ENCODE measurements at regions not wholly inside any gene's neighbourhood (a gene's known extent, or its start where the extent isn't known, plus 50 kb on each side); places are given as distances from the start of the nearest gene placed in this dataset.
"Not testable (repeated sequence)": the region's sequence is repeated elsewhere in the genome, so short reads cannot be mapped to it uniquely, and the experiment has no call there.

- no peak for DNase-seq
These were observed 353.1 kb upstream of the BRINP1 start for GRCh38 chr9:119722384-119722783.

DNA sequence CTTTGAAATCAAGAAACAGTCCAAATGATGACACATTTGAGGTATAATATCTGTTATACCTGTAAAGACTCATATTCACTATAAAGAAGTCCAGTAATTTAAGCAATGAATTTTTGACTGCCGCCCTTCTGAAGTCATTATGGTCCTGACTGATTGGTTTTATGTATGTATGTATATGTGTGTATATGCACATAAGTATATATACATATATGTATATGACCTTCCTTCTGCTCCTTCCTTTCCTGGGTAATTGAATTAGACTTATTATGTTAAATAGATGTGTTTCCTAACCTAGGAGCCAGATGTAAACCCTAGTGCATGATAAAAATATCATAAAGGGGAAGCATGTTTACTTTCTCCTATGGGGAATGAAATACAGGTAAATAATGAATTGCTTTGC, 343.1 kb upstream of the BRINP1 start:
- no peak for DNase-seq

DNA sequence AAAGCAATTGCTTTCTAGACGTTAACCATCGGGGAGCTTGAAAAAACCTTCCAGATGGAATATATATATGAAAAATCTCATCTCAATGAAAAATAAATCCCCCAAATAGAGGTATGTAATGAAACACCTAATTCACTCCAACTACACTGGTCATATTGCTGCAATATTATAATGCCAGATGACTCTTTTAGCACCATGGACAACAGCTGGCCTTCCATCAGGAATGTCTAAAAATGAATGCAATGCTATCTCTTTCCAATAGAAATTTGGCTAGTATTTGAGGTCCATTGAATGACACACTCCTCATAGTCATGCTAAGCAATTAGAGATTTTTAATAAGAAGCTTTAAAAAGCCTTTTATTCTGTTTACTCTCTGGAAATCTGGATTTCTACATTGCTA, 340.2 kb upstream of the BRINP1 start:
- no peak for DNase-seq

- DNase-seq = no peak
These were observed 338.1 kb upstream of the BRINP1 start for GRCh38 chr9:119707228-119707845.

- DNase-seq = no peak
These were observed 332.4 kb upstream of the BRINP1 start for GRCh38 chr9:119701651-119702050.

- no peak for DNase-seq
These were observed 329.3 kb upstream of the BRINP1 start for GRCh38 chr9:119698535-119698934.

DNA sequence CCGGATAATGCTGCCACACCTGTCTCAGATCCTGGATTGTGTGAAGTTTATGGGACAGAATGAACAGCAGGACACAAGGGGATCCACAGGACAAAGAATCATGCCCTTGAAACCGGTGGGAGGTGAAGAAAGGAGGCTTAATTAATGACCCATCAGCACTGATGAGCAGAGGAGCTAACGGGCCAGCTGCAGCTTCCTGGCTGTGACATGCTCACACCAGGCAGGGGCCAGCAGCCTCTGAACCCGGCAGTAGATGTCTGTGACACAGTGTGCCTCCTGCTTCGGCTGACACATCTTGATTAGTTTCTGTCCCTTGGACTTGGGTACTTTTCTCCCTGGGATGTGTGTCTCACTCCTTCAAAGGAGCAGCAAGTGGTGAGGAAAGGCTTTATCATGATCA, 328.8 kb upstream of the BRINP1 start:
- DNase-seq = no peak

- DNase-seq = no peak
These were observed 320.6 kb upstream of the BRINP1 start for GRCh38 chr9:119689879-119690278.

DNA sequence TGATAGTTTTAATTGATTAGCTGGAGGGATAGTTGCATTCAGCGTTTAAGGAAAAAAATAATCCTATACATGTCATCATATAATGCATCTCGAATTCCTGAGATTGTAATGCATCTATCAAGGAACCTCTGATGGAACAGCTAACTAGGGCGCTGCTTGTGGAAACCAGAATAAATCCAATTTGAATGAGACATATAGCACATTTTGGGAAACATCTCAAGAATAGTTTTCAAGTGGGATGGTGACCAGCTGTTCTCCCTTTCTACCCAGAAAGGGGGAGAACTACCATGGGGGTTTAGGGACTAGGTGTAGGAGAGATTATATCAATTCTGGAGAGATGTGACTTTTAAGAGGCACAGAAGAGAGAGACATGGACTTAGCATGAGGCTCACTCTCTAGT, 319.3 kb upstream of the BRINP1 start:
- DNase-seq = no peak

GRCh38 chr9:119677811-119678505, 308.7 kb upstream of the BRINP1 start:
- DNase-seq = no peak

DNA sequence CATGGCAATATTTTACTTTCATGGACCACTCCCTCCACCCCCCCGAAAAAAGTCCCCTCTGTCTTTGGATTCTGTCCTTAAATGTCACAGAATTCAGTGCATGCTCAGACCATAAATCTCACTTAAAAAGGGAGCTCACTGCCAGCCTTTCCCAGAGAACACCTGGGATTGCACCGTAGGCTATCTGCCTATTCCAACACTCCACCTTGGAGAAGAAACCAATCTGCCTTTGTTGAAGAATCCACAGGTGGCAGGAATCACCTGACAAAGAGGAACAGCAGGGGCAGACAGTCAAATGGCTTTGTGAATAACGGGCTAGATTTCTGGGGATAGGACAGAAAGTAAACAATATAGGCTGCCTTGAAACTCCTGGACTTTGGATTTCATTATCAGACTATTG, 306.7 kb upstream of the BRINP1 start:
- DNase-seq = no peak

GRCh38 chr9:119672763-119673162, 303.5 kb upstream of the BRINP1 start:
- DNase-seq = not testable (repeated sequence)

GRCh38 chr9:119667916-119668315, 298.7 kb upstream of the BRINP1 start:
- DNase-seq = no peak

DNA sequence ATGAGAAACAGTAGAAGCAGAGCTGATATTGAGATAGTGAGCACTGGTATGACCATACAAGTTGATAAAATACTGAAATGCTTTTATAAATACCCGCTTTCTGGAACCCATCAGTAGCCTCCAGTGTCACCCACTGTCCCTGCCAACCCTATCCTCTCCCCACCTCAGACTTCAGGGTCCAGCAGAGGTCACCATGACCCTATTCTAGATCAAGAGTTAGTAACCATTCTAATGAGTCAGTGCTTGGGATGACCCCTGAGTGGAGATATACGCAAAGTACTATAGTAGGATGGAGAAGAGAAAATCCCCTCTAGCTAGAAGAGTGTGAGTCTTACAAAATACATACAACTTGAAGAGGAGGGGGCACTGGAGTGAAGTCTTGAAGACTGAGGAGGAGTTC, 297.9 kb upstream of the BRINP1 start:
- DNase-seq = no peak

DNA sequence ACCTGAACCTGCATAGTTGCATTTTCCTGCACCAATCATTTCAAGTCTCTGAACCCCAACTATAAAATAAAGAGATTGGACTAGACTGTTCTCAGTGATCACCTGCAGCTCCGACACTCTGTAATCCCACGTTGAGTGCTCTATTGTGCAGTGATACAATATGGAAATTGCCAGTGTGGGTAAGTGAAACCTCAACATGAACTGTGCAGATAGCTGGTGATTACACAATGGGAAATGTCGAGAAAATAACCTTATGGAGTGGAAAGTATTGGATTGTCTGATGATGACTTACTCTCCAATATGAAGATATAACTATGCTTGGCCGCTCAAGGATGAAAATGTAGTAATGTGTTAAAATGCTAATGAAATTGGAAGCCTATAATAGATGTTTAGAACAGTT, 293.1 kb upstream of the BRINP1 start:
- no peak for DNase-seq

DNA sequence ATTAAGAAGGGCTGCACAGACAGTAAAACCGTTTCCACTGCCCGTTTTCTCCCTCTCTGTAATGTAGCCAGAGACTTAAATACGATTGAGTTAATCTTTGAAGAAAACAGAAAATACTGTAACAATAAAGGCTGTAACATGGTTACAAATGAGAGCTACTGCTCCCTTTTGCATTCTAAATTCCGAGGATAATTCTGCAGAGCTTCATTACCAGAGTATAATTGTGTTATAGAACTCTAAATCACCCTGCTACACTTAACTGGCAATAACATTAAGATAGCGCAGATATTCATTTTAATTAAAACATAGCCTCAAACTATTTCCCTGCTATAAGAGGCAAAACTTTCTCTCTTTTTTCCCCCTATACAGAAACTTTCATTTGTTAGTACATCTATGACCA, 283.7 kb upstream of the BRINP1 start:
- DNase-seq = no peak

DNA sequence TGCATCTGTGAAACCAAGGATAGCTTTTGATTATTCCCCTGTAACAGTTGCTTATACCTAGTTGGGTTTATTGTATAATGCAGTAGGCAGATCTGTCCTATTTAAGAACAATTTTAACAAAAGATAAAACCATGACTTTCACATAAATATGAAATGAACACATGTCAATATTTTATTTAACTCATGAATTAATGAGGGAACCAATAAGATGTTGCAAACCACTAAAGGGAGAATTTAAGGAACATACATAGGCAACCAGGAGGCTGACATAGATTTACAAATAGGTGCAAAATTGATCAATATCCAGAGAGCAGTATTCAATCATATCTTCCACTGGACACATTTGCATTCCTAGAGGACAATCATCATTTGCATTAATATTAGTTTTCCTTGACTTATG, 280.0 kb upstream of the BRINP1 start:
- no peak for DNase-seq

DNA sequence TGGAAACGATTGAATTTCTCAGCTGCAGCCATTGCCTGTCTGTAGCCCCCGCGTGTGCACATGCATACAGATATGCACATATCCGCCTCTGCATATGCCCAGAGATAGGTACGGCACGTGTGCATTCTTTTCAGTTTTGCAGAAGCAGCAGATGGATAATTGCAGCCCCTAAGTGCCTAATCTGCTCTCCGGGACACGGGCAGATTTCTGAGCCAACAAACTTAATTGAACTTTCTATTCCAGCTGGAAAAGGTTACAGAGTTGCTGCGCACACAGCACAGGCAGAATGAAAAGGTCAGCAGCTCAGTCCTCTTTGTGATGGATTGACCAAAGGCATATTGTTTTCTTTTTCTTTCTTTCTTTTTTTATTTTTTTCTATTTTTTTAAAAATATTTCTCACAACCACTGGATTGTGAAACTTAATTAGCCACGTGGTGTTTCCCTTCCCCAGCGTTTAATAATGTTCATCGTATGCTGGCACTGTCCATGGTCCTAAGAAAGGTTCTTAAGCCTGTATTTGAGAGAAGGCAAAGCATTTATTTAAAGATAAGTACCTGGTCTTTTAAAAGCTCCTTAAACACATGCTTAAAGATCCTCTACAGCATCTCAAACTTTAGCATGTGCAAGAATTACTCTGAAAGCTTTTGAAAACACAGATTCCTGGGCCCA, 270.2 kb upstream of the BRINP1 start:
- DNase-seq = no peak

GRCh38 chr9:119634006-119634405, 264.8 kb upstream of the BRINP1 start:
- no peak for DNase-seq

DNA sequence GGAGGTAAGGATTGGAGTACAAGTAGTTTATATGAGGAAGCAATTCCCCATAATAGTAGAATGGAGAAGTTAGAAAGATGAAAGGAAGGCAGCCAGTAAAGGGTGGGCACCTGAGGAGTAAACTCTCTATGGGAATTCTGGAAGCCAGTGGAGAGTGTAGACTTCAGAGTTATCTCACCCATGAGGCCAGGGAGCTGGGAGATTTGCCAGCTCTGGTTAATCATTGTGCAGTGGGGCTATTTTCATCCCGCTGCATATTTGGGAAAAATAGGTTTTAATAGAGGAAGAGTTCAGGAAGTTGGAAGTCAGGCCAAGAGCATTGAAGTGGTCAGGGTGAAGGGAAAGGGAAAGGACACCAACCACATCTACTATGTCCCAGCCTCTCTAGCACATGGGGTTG, 242.3 kb upstream of the BRINP1 start:
- no peak for DNase-seq

GRCh38 chr9:119609277-119609971, 240.2 kb upstream of the BRINP1 start:
- no peak for DNase-seq

- no peak for DNase-seq
These were observed 232.4 kb upstream of the BRINP1 start for GRCh38 chr9:119601632-119602031.

DNA sequence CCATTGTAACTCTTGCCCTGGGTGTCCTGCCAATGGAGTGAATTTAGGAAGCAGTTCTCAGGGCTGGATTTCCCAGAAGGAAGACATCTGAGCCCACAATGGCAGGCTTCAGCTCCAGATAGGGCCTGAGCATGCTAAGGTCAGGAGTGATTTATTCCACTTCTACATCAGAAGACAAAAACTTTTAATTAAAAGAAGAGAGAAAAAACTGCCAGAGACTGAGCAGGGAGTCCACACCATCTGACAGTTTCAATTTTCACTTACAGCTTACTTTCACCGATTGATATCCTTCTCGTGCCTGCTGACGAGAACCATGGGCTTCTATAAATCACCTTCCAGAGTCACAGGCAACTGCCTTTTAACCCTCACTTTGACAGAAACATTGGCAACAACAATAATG, 228.3 kb upstream of the BRINP1 start:
- DNase-seq = no peak

DNA sequence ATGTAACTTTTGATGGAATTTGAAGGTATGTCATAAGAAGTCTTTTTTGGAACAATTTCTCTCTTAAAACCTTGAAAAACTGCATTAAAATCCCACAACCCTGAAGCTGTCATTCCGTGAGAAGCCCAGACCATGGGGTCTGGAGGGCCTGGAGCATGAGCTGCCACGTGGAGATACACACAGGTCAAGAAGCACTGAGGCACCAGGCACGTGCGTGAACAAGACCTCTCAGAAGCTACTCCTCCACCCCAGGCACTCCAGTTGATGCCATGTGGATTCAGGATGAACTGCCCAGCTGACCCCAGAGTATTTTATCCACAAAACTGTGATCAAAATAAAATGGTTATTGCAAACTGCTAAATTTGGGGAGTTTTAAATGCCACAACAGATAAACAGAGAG, 227.5 kb upstream of the BRINP1 start:
- DNase-seq = no peak
